Thymus (tissue), 11 donors: ENCODE measurements at regions not wholly inside any gene's neighbourhood (a gene's known extent, or its start where the extent isn't known, plus 50 kb on each side); places are given as distances from the start of the nearest gene placed in this dataset.
"Not testable (repeated sequence)": the region's sequence is repeated elsewhere in the genome, so short reads cannot be mapped to it uniquely, and the experiment has no call there.

ENCODE experiments used
- DNase-seq, 9 donors: peaks; one replicate each; pipeline ENCODE4 v3.0.0-alpha.2; 2013; ENCODE audit warnings: low spot score in 9 of 9, low read depth in 6 of 9, missing footprints in 1 of 9
- H3K27ac ChIP-seq, 2 donors: one replicate each; pipeline ENCODE4 v1.5.1; 2013; ENCODE audit warnings: control low read depth in 1 of 2, low read depth in 1 of 2, low read length in 1 of 2, mild to moderate bottlenecking in 1 of 2, moderate library complexity in 1 of 2
- H3K27me3 ChIP-seq, 2 donors: one replicate each; pipeline ENCODE4 v1.5.1; 2013; ENCODE audit warnings: low read length in 1 of 2; ENCODE audit not compliant: control insufficient read depth in 2 of 2, insufficient read depth in 1 of 2
- H3K36me3 ChIP-seq, 2 donors: one replicate each; pipeline ENCODE4 v1.5.1; 2013; ENCODE audit warnings: low read length in 1 of 2, mild to moderate bottlenecking in 1 of 2, moderate library complexity in 1 of 2; ENCODE audit not compliant: control insufficient read depth in 2 of 2, insufficient read depth in 2 of 2
- H3K4me1 ChIP-seq, 2 donors: one replicate each; pipeline ENCODE4 v1.5.1; 2013; ENCODE audit warnings: low read length in 2 of 2; ENCODE audit not compliant: control insufficient read depth in 2 of 2, insufficient read depth in 2 of 2
- H3K4me3 ChIP-seq, 2 donors: one replicate each; pipeline ENCODE4 v1.5.1; 2013; ENCODE audit warnings: low read length in 2 of 2, control low read depth in 1 of 2, mild to moderate bottlenecking in 1 of 2
- H3K9me3 ChIP-seq, 2 donors: one replicate each; pipeline ENCODE4 v1.5.1; 2013; ENCODE audit warnings: low read length in 1 of 2, mild to moderate bottlenecking in 1 of 2; ENCODE audit not compliant: control insufficient read depth in 2 of 2, insufficient read depth in 1 of 2
- WGBS: extraction: QIAGEN DNeasy Blood & Tissue Kit; methylation state at CpG from one replicate; pipeline ENCODE4 v1.1.7; 2013; 5-methylcytosine and 5-hydroxymethylcytosine counted together
- donor health status: healthy.

DNA sequence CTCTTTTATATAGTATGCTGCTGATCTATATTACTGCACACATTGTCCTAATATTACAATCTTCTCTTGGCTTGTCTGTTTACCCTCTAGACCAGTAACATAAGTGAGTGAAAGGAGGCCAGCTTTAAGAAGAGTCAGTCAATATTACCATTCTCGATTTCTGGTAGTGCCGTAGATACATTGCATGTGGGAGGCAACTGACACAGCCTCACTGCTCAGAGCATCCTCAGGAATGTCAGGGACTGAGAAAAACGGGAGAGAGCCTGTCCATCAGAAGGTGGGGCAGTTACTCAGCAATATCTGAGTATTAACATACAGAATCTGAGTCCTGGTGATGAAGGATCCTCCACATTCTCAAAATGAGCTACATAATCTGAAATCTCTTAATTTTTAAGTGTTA is 259.9 kb downstream of the GJA1 start:
- no peak for DNase-seq
- Histone ChIP-seq H3K9me3 (no peaks in the 10 kb centered on the region), H3K4me1 (no peaks in the 10 kb centered on the region), H3K27me3 (no peaks in the 10 kb centered on the region), H3K36me3 (no peaks in the 10 kb centered on the region), H3K27ac (no peak overlapping the region), H3K4me3 (no peak overlapping the region)
- 88% methylated on average over 3 of the region's 3 CpGs for WGBS

GRCh38 chr6:121697921-121698320 is 262.5 kb downstream of the GJA1 start:
- Histone ChIP-seq H3K27me3 (no peaks in the 10 kb centered on the region), H3K4me1 (no peaks in the 10 kb centered on the region), H3K4me3 (no peak overlapping the region), H3K9me3 (peaks cover 0 to 2% of the 10 kb centered on the region in 2 donors), H3K27ac (no peak overlapping the region), H3K36me3 (no peaks in the 10 kb centered on the region)
- DNase-seq = no peak
- 77% methylated on average over 6 of the region's 6 CpGs for WGBS

GRCh38 chr6:121698617-121699016 is 263.2 kb downstream of the GJA1 start:
- no peaks in the 10 kb centered on the region for H3K36me3 ChIP-seq
- DNase-seq = no peak

GRCh38 chr6:121703129-121703528 is 267.7 kb downstream of the GJA1 start:
- WGBS = 91% methylated on average over 8 of the region's 8 CpGs
- not testable (repeated sequence) for H3K36me3 ChIP-seq

More at GRCh38 chr6:121698617-121699016, 263.2 kb downstream of the GJA1 start:
- Histone ChIP-seq H3K4me3 (no peak overlapping the region), H3K4me1 (no peaks in the 10 kb centered on the region), H3K27me3 (no peaks in the 10 kb centered on the region), H3K27ac (no peak overlapping the region), H3K9me3 (peaks cover 0 to 9% of the 10 kb centered on the region in 2 donors)

GRCh38 chr6:121711472-121711871 is 276.0 kb downstream of the GJA1 start:
- Histone ChIP-seq H3K9me3 (no peaks in the 10 kb centered on the region), H3K4me1 (no peaks in the 10 kb centered on the region), H3K36me3 (no peaks in the 10 kb centered on the region), H3K4me3 (no peak overlapping the region), H3K27ac (no peak overlapping the region), H3K27me3 (no peaks in the 10 kb centered on the region)
- DNase-seq = no peak
- WGBS = 88% methylated on average over 3 of the region's 3 CpGs

More at GRCh38 chr6:121703129-121703528, 267.7 kb downstream of the GJA1 start:
- DNase-seq, H3K4me1 ChIP-seq, H3K27me3 ChIP-seq, H3K9me3 ChIP-seq, H3K4me3 ChIP-seq, H3K27ac ChIP-seq: not testable (repeated sequence)

GRCh38 chr6:121717686-121718085 is 282.2 kb downstream of the GJA1 start:
- H3K36me3 ChIP-seq = no peaks in the 10 kb centered on the region
- DNase-seq = no peak
- WGBS = 96% methylated on average over 4 of the region's 4 CpGs
- no peaks in the 10 kb centered on the region for H3K4me1 ChIP-seq
- no peak overlapping the region for H3K4me3 ChIP-seq
- no peaks in the 10 kb centered on the region for H3K9me3 ChIP-seq
- no peak overlapping the region for H3K27ac ChIP-seq
- H3K27me3 ChIP-seq = no peaks in the 10 kb centered on the region

DNA sequence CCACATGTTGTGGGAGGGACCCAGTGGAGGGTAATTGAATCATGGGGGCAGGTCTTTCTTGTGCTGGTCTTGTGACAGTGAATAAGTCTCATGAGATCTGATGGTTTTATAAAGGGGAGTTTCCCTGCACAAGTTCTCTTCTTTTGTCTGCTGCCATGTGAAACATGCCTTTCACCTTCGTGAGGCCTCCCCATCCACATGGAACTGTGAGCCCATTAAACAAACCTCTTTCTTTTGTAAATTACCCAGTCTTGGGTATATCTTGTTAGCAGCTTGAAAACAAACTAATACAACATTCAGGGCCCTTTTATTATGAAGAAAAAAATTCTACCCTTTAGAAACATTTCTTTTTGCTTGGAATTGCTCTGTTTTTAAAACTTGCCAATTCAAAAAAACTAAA is 285.4 kb downstream of the GJA1 start:
- not testable (repeated sequence) for DNase-seq, H3K36me3 ChIP-seq, H3K27me3 ChIP-seq, H3K4me3 ChIP-seq, H3K9me3 ChIP-seq, H3K27ac ChIP-seq, H3K4me1 ChIP-seq
- 95% methylated on average over 1 of the region's 1 CpG for WGBS

- Histone ChIP-seq H3K9me3 (no peaks in the 10 kb centered on the region), H3K4me1 (no peaks in the 10 kb centered on the region), H3K27ac (no peak overlapping the region), H3K27me3 (no peaks in the 10 kb centered on the region), H3K36me3 (no peaks in the 10 kb centered on the region), H3K4me3 (no peak overlapping the region)
- DNase-seq = no peak
- WGBS = 86% methylated on average over 2 of the region's 2 CpGs
Observed at GRCh38 chr6:121723623-121724022, 288.2 kb downstream of the GJA1 start.

DNA sequence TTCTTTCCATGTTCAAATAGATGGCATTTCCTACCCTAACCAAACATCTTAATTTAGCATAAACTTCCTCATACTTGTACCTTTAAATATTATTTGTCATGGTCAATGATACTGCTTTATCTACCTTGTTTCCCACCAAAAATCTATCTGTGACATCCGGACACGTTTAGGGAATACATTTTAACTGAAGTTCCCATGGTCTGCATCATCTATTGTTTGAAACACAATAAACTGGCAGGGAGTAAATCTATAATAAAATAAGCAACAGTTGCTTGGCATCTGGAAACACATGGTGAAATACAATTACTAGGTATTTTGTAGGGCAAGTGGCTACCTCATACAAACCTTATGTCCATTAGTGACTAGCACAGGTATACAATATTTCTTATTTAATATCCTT is 289.1 kb downstream of the GJA1 start:
- no peak overlapping the region for H3K4me3 ChIP-seq
- no peaks in the 10 kb centered on the region for H3K4me1 ChIP-seq
- no peak overlapping the region for H3K27ac ChIP-seq
- H3K9me3 ChIP-seq = peaks cover 0 to 3% of the 10 kb centered on the region in 2 donors
- 56% methylated on average over 2 of the region's 2 CpGs for WGBS
- no peak for DNase-seq
- no peaks in the 10 kb centered on the region for H3K36me3 ChIP-seq
- H3K27me3 ChIP-seq = no peaks in the 10 kb centered on the region

DNA sequence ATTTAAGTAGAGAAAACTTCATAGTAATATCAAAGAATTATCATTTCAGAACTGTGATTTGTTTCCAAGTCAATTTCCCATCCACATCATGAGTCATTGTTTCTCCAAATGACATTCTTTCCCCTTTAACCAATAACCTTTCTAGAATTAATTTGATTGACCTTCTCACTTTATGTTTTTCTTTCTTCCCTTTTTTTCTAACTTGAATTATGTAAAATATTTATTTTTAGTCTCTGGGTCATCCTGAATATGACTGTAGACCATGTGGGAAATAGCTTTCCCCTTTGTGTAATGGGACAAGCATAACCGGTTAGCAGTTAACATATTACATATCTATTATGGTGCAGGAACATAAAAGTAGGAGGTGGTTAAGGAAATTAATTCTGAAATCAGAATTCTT is 291.1 kb downstream of the GJA1 start:
- H3K9me3 ChIP-seq = peaks cover 0 to 9% of the 10 kb centered on the region in 2 donors
- no peaks in the 10 kb centered on the region for H3K27me3 ChIP-seq
- no peak overlapping the region for H3K4me3 ChIP-seq
- no peak for DNase-seq
- H3K27ac ChIP-seq = no peak overlapping the region
- H3K36me3 ChIP-seq = no peaks in the 10 kb centered on the region
- no peaks in the 10 kb centered on the region for H3K4me1 ChIP-seq
- 91% methylated on average over 1 of the region's 1 CpG for WGBS
